WTC11 (cell line): ENCODE measurements at regions not wholly inside any gene's neighbourhood (a gene's known extent, or its start where the extent isn't known, plus 50 kb on each side); places are given as distances from the start of the nearest gene placed in this dataset.

Source experiments
- ATAC-seq: fragments of 200-7000 bp; cut with Tn5 transposase; 2 replicates; pipeline ENCODE4 v1.10.0; 2021; ENCODE audit warnings: mild to moderate bottlenecking, moderate library complexity
- CTCF ChIA-PET: fragments of 300-600 bp; sonication (Branson Sonifier 250); formaldehyde crosslinking; loops from one replicate; lab custom pipeline; 2021; ENCODE audit warnings: antibody characterized with exemption; lab: Charles Lee
- POLR2A ChIA-PET: fragments of 350-600 bp; sonication (Branson Sonifier 250); formaldehyde crosslinking; loops from one replicate; lab custom pipeline; 2021; ENCODE audit warnings: antibody characterized with exemption; lab: Charles Lee
- DNase-seq: peaks from one replicate; pipeline ENCODE4 v3.0.0; 2021; ENCODE audit warnings: low spot score
- H3K27ac Mint-ChIP-seq: 2 replicates; pipeline ENCODE4 v1.8.0; 2021; ENCODE audit warnings: mixed read lengths
- H3K27me3 Mint-ChIP-seq: 2 replicates; pipeline ENCODE4 v1.8.0; 2021; ENCODE audit warnings: low read depth, mild to moderate bottlenecking, moderate library complexity, mixed read lengths
- H3K36me3 Mint-ChIP-seq: 2 replicates; pipeline ENCODE4 v1.8.0; 2021; ENCODE audit warnings: mixed read lengths
- H3K4me1 Mint-ChIP-seq: 2 replicates; pipeline ENCODE4 v1.8.0; 2022; ENCODE audit warnings: mixed read lengths
- H3K4me3 Mint-ChIP-seq: 2 replicates; pipeline ENCODE4 v1.8.0; 2021; ENCODE audit warnings: mild to moderate bottlenecking, moderate library complexity, mixed read lengths
- H3K9me3 Mint-ChIP-seq: 2 replicates; pipeline ENCODE4 v1.8.0; 2021; ENCODE audit warnings: mixed read lengths
- ATF6 ChIP-seq: sonication (generic); formaldehyde crosslinking; IDR thresholded peaks from 2 replicates; pipeline ENCODE4 v1.8.1; 2023; ENCODE audit warnings: mild to moderate bottlenecking, missing genetic modification reagents
- CREB1 ChIP-seq: sonication (generic); formaldehyde crosslinking; IDR thresholded peaks from 2 replicates; pipeline ENCODE4 v1.8.0; 2023; ENCODE audit warnings: mild to moderate bottlenecking, missing genetic modification reagents
- E2F4 ChIP-seq: sonication (generic); formaldehyde crosslinking; IDR thresholded peaks from 2 replicates; pipeline ENCODE4 v1.8.1; 2022; ENCODE audit warnings: low read depth, mild to moderate bottlenecking, moderate library complexity, missing genetic modification reagents, borderline replicate concordance
- GABPB1 ChIP-seq: sonication (generic); formaldehyde crosslinking; IDR thresholded peaks from 2 replicates; pipeline ENCODE4 v1.8.1; 2023; ENCODE audit warnings: mild to moderate bottlenecking, missing genetic modification reagents
- JUN ChIP-seq: sonication (generic); formaldehyde crosslinking; IDR thresholded peaks from 2 replicates; pipeline ENCODE4 v1.8.0; 2023; ENCODE audit warnings: mild to moderate bottlenecking, missing genetic modification reagents
- PRRX2 ChIP-seq: fragments of 250-450 bp; sonication (Bioruptor Pico); IDR thresholded peaks from 2 replicates; pipeline ENCODE4 v1.8.0; 2021; ENCODE audit warnings: mild to moderate bottlenecking
- SMAD4 ChIP-seq: sonication (generic); formaldehyde crosslinking; IDR thresholded peaks from 2 replicates; pipeline ENCODE4 v1.8.0; 2022; ENCODE audit warnings: mild to moderate bottlenecking, missing genetic modification reagents
- SOX15 ChIP-seq: fragments of 250-450 bp; sonication (Bioruptor Pico); IDR thresholded peaks from 2 replicates; pipeline ENCODE4 v1.9.0; 2021; ENCODE audit warnings: mild to moderate bottlenecking
- ZMAT4 ChIP-seq: fragments of 250-450 bp; sonication (Bioruptor Pico); IDR thresholded peaks from 2 replicates; pipeline ENCODE4 v1.9.0; 2021; ENCODE audit warnings: mild to moderate bottlenecking
- ZNF121 ChIP-seq: sonication (generic); formaldehyde crosslinking; IDR thresholded peaks from 2 replicates; pipeline ENCODE4 v1.8.0; 2023; ENCODE audit warnings: missing genetic modification reagents
- ZNF317 ChIP-seq: sonication (generic); formaldehyde crosslinking; IDR thresholded peaks from 2 replicates; pipeline ENCODE4 v1.8.1; 2023; ENCODE audit warnings: low read depth, mild to moderate bottlenecking, moderate library complexity, missing genetic modification reagents, borderline replicate concordance
- ZNF671 ChIP-seq: fragments of 250-450 bp; sonication (Bioruptor Pico); IDR thresholded peaks from 2 replicates; pipeline ENCODE4 v1.8.0; 2021; ENCODE audit warnings: mild to moderate bottlenecking
- TF ChIP-seq, protein P1 (sequence below): sonication (generic); formaldehyde crosslinking; IDR thresholded peaks from 2 replicates; pipeline ENCODE4 v1.8.1; 2023; ENCODE audit warnings: mild to moderate bottlenecking, missing genetic modification reagents
- TF ChIP-seq, protein P2 (sequence below): sonication (generic); formaldehyde crosslinking; IDR thresholded peaks from 2 replicates; pipeline ENCODE4 v1.8.0; 2023; ENCODE audit warnings: missing genetic modification reagents, mild to moderate bottlenecking, borderline replicate concordance
- TF ChIP-seq, protein P3 (sequence below): sonication (generic); formaldehyde crosslinking; IDR thresholded peaks from 2 replicates; pipeline ENCODE4 v1.8.0; 2022; ENCODE audit warnings: mild to moderate bottlenecking, missing genetic modification reagents
- TF ChIP-seq, protein P4 (sequence below): sonication (generic); formaldehyde crosslinking; IDR thresholded peaks from 2 replicates; pipeline ENCODE4 v1.8.1; 2023; ENCODE audit warnings: mild to moderate bottlenecking, missing genetic modification reagents, borderline replicate concordance

DNA sequence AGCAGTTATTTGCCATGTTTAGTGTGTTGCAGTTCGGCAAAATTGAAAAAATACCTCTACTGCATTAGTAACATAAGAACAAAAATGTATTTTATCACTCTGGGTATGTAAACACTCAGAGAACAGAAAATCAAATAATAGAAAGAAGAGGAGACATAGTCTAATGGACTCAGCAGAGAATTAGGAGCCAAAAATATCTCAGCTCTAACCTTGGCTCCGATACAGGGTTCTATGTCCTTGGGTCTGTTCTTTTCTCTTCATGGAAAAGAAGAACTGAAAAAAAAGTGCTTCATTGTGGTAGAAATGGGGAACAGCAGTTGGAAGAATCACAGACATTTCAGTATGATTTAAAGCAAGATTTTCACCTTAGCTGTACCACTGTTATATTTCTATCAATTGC, 240.5 kb upstream of the CXXC4 start:
- Mint-ChIP-seq H3K27ac (no peak overlapping the region), H3K27me3 (no peaks in the 10 kb centered on the region), H3K36me3 (no peaks in the 10 kb centered on the region), H3K9me3 (no peaks in the 10 kb centered on the region), H3K4me1 (peaks cover 12% of the 10 kb centered on the region), H3K4me3 (no peak overlapping the region)
- ChIA-PET CTCF (no interaction called here), POLR2A (no interaction called here)
- DNase-seq (no peak), ATAC-seq (no peak)
- TF ChIP-seq E2F4 (CRISPR knock-in tag), result no peak
- TF ChIP-seq, protein P1, sequence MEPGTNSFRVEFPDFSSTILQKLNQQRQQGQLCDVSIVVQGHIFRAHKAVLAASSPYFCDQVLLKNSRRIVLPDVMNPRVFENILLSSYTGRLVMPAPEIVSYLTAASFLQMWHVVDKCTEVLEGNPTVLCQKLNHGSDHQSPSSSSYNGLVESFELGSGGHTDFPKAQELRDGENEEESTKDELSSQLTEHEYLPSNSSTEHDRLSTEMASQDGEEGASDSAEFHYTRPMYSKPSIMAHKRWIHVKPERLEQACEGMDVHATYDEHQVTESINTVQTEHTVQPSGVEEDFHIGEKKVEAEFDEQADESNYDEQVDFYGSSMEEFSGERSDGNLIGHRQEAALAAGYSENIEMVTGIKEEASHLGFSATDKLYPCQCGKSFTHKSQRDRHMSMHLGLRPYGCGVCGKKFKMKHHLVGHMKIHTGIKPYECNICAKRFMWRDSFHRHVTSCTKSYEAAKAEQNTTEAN (CRISPR knock-in tag), result no peak
- TF ChIP-seq ATF6 (CRISPR knock-in tag), result no peak
- TF ChIP-seq JUN (CRISPR knock-in tag), result no peak
- no peak for TF ChIP-seq GABPB1 (CRISPR knock-in tag)
- TF ChIP-seq, protein P2, sequence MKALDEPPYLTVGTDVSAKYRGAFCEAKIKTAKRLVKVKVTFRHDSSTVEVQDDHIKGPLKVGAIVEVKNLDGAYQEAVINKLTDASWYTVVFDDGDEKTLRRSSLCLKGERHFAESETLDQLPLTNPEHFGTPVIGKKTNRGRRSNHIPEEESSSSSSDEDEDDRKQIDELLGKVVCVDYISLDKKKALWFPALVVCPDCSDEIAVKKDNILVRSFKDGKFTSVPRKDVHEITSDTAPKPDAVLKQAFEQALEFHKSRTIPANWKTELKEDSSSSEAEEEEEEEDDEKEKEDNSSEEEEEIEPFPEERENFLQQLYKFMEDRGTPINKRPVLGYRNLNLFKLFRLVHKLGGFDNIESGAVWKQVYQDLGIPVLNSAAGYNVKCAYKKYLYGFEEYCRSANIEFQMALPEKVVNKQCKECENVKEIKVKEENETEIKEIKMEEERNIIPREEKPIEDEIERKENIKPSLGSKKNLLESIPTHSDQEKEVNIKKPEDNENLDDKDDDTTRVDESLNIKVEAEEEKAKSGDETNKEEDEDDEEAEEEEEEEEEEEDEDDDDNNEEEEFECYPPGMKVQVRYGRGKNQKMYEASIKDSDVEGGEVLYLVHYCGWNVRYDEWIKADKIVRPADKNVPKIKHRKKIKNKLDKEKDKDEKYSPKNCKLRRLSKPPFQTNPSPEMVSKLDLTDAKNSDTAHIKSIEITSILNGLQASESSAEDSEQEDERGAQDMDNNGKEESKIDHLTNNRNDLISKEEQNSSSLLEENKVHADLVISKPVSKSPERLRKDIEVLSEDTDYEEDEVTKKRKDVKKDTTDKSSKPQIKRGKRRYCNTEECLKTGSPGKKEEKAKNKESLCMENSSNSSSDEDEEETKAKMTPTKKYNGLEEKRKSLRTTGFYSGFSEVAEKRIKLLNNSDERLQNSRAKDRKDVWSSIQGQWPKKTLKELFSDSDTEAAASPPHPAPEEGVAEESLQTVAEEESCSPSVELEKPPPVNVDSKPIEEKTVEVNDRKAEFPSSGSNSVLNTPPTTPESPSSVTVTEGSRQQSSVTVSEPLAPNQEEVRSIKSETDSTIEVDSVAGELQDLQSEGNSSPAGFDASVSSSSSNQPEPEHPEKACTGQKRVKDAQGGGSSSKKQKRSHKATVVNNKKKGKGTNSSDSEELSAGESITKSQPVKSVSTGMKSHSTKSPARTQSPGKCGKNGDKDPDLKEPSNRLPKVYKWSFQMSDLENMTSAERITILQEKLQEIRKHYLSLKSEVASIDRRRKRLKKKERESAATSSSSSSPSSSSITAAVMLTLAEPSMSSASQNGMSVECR (CRISPR knock-in tag), result no peak

DNA sequence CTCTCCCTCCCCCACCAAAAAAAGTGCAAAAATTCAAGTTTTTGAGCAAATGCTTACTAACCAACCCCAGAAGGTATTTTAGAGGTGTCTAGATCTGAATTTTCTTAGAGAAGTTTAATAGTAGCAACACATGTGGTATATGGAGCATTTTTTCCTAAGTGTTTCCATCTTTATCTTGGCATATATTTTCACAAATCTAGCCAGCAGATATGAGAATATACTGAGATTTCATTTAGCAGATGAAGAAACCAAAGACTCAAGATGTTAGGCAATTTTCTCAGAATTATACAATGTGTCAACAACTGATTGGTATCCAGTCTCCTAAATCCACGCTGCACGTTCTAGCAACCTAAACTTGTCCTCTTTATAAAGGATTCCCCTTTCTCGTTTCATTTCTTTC, 245.5 kb upstream of the CXXC4 start:
- ATAC-seq (no peak), DNase-seq (no peak)
- no peak overlapping the region for H3K27ac Mint-ChIP-seq
- H3K9me3 Mint-ChIP-seq, result no peaks in the 10 kb centered on the region
- no peaks in the 10 kb centered on the region for H3K27me3 Mint-ChIP-seq
- H3K36me3 Mint-ChIP-seq, result no peaks in the 10 kb centered on the region
- CTCF ChIA-PET, result no interaction called here
- peaks cover 12% of the 10 kb centered on the region for H3K4me1 Mint-ChIP-seq
- no peak overlapping the region for H3K4me3 Mint-ChIP-seq
- POLR2A ChIA-PET, result no interaction called here
- no peak for TF ChIP-seq ZNF121 (CRISPR knock-in tag)
- TF ChIP-seq, protein P3, sequence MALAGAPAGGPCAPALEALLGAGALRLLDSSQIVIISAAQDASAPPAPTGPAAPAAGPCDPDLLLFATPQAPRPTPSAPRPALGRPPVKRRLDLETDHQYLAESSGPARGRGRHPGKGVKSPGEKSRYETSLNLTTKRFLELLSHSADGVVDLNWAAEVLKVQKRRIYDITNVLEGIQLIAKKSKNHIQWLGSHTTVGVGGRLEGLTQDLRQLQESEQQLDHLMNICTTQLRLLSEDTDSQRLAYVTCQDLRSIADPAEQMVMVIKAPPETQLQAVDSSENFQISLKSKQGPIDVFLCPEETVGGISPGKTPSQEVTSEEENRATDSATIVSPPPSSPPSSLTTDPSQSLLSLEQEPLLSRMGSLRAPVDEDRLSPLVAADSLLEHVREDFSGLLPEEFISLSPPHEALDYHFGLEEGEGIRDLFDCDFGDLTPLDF (CRISPR knock-in tag), result no peak
- no peak for TF ChIP-seq ZMAT4 (CRISPR knock-in tag)
- TF ChIP-seq, protein P4, sequence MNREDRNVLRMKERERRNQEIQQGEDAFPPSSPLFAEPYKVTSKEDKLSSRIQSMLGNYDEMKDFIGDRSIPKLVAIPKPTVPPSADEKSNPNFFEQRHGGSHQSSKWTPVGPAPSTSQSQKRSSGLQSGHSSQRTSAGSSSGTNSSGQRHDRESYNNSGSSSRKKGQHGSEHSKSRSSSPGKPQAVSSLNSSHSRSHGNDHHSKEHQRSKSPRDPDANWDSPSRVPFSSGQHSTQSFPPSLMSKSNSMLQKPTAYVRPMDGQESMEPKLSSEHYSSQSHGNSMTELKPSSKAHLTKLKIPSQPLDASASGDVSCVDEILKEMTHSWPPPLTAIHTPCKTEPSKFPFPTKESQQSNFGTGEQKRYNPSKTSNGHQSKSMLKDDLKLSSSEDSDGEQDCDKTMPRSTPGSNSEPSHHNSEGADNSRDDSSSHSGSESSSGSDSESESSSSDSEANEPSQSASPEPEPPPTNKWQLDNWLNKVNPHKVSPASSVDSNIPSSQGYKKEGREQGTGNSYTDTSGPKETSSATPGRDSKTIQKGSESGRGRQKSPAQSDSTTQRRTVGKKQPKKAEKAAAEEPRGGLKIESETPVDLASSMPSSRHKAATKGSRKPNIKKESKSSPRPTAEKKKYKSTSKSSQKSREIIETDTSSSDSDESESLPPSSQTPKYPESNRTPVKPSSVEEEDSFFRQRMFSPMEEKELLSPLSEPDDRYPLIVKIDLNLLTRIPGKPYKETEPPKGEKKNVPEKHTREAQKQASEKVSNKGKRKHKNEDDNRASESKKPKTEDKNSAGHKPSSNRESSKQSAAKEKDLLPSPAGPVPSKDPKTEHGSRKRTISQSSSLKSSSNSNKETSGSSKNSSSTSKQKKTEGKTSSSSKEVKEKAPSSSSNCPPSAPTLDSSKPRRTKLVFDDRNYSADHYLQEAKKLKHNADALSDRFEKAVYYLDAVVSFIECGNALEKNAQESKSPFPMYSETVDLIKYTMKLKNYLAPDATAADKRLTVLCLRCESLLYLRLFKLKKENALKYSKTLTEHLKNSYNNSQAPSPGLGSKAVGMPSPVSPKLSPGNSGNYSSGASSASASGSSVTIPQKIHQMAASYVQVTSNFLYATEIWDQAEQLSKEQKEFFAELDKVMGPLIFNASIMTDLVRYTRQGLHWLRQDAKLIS (CRISPR knock-in tag), result no peak
- TF ChIP-seq, protein P2 (CRISPR knock-in tag), result no peak
- TF ChIP-seq ZNF317 (CRISPR knock-in tag), result no peak
- TF ChIP-seq CREB1 (CRISPR knock-in tag), result no peak
- no peak for TF ChIP-seq SOX15 (CRISPR knock-in tag)
- no peak for TF ChIP-seq PRRX2 (CRISPR knock-in tag)
- no peak for TF ChIP-seq ZNF671 (CRISPR knock-in tag)
- no peak for TF ChIP-seq SMAD4 (CRISPR knock-in tag)
